COLO829 (cell line): ENCODE measurements at regions not wholly inside any gene's neighbourhood (a gene's known extent, or its start where the extent isn't known, plus 50 kb on each side); places are given as distances from the start of the nearest gene placed in this dataset.
"Not testable (repeated sequence)": the region's sequence is repeated elsewhere in the genome, so short reads cannot be mapped to it uniquely, and the experiment has no call there.

Experiments used
- DNase-seq: peaks from one replicate; pipeline ENCODE4 v3.0.0; 2012; ENCODE audit warnings: low spot score

- no peak for DNase-seq
These were observed 194.0 kb downstream of the CASP12 start for GRCh38 chr11:104704146-104704830.

GRCh38 chr11:104700609-104701008 lies 197.7 kb downstream of the CASP12 start:
- no peak for DNase-seq

- DNase-seq: no peak
These were observed 198.3 kb downstream of the CASP12 start for GRCh38 chr11:104699981-104700380.

- DNase-seq: no peak
These were observed 203.2 kb downstream of the CASP12 start for GRCh38 chr11:104695065-104695463.

- DNase-seq: no peak
These were observed 203.8 kb downstream of the CASP12 start for GRCh38 chr11:104694259-104695064.

- DNase-seq: no peak
These were observed 205.5 kb downstream of the CASP12 start for GRCh38 chr11:104692751-104693150.

GRCh38 chr11:104691129-104691528 lies 207.1 kb downstream of the CASP12 start:
- no peak for DNase-seq

GRCh38 chr11:104690241-104690640 lies 208.0 kb downstream of the CASP12 start:
- no peak for DNase-seq

GRCh38 chr11:104688731-104689130 lies 209.5 kb downstream of the CASP12 start:
- no peak for DNase-seq

- DNase-seq: no peak
These were observed 216.1 kb downstream of the CASP12 start for GRCh38 chr11:104682206-104682605.

- DNase-seq: no peak
These were observed 219.0 kb downstream of the CASP12 start for GRCh38 chr11:104679258-104679657.

GRCh38 chr11:104678408-104678807 lies 219.9 kb downstream of the CASP12 start:
- DNase-seq: peak; percentile 33

- not testable (repeated sequence) for DNase-seq
These were observed 221.2 kb downstream of the CASP12 start for GRCh38 chr11:104677069-104677468.

- no peak for DNase-seq
These were observed 225.4 kb downstream of the CASP12 start for GRCh38 chr11:104672897-104673296.

- peak; percentile 69 for DNase-seq
These were observed 229.3 kb downstream of the CASP12 start for GRCh38 chr11:104668797-104669463.

GRCh38 chr11:104666624-104667023 lies 231.6 kb downstream of the CASP12 start:
- no peak for DNase-seq

- no peak for DNase-seq
These were observed 232.6 kb downstream of the CASP12 start for GRCh38 chr11:104665641-104666040.

- peak; percentile 7 for DNase-seq
These were observed 234.8 kb downstream of the CASP12 start for GRCh38 chr11:104663190-104664140.

GRCh38 chr11:104661901-104662300 lies 236.4 kb downstream of the CASP12 start:
- DNase-seq: no peak

GRCh38 chr11:104661471-104661870 lies 236.8 kb downstream of the CASP12 start:
- DNase-seq: no peak

GRCh38 chr11:104658177-104658576 lies 240.1 kb downstream of the CASP12 start:
- DNase-seq: no peak

- DNase-seq: no peak
These were observed 241.2 kb downstream of the CASP12 start for GRCh38 chr11:104657083-104657482.
